ENCODE measurements at regions not wholly inside any gene's neighbourhood (a gene's known extent, or its start where the extent isn't known, plus 50 kb on each side); places are given as distances from the start of the nearest gene placed in this dataset.

GRCh38 chr5:142446960-142447279 is 122.1 kb upstream of the SPRY4 start:
- no peak for DNase-seq (ENCODE audit: low read depth)
- no peak for TF ChIP-seq CTCF (IDR thresholded peaks at IDR 0.05; ENCODE audit: low read depth, low read length, missing control alignments)
- no peak overlapping the region for H3K4me3 ChIP-seq (ENCODE audit: low read depth, low read length)
- in situ Hi-C loops (cut with HindIII; ENCODE audit: low sequenced_read_pairs): no loop called here

- in situ Hi-C loops (cut with HindIII; ENCODE audit: low sequenced_read_pairs): no loop called here
- DNase-seq (ENCODE audit: low read depth): no peak
Observed at GRCh38 chr5:142446131-142446959, 121.5 kb upstream of the SPRY4 start.

GRCh38 chr5:142445266-142445665 is 120.4 kb upstream of the SPRY4 start:
- in situ Hi-C loops (cut with HindIII; ENCODE audit: low sequenced_read_pairs): no loop called here
- TF ChIP-seq CTCF (IDR thresholded peaks at IDR 0.05; ENCODE audit: low read depth, low read length, missing control alignments): no peak
- no peak for DNase-seq (ENCODE audit: low read depth)
- no peak overlapping the region for H3K4me3 ChIP-seq (ENCODE audit: low read depth, low read length)

More at GRCh38 chr5:142446131-142446959, 121.5 kb upstream of the SPRY4 start:
- no peak for TF ChIP-seq CTCF (IDR thresholded peaks at IDR 0.05; ENCODE audit: low read depth, low read length, missing control alignments)
- H3K4me3 ChIP-seq (ENCODE audit: low read depth, low read length): no peak overlapping the region

GRCh38 chr5:142441616-142442015 is 116.8 kb upstream of the SPRY4 start:
- no peak for DNase-seq (ENCODE audit: low read depth)
- TF ChIP-seq CTCF (IDR thresholded peaks at IDR 0.05; ENCODE audit: low read depth, low read length, missing control alignments): no peak
- in situ Hi-C loops (cut with HindIII; ENCODE audit: low sequenced_read_pairs): no loop called here
- H3K4me3 ChIP-seq (ENCODE audit: low read depth, low read length): no peak overlapping the region

GRCh38 chr5:142439207-142439860 is 114.5 kb upstream of the SPRY4 start:
- no peak overlapping the region for H3K4me3 ChIP-seq (ENCODE audit: low read depth, low read length)
- in situ Hi-C loops (cut with HindIII; ENCODE audit: low sequenced_read_pairs): no loop called here
- DNase-seq (ENCODE audit: low read depth): no peak
- TF ChIP-seq CTCF (IDR thresholded peaks at IDR 0.05; ENCODE audit: low read depth, low read length, missing control alignments): no peak

GRCh38 chr5:142438573-142438972 is 113.8 kb upstream of the SPRY4 start:
- in situ Hi-C loops (cut with HindIII; ENCODE audit: low sequenced_read_pairs): no loop called here
- TF ChIP-seq CTCF (IDR thresholded peaks at IDR 0.05; ENCODE audit: low read depth, low read length, missing control alignments): no peak
- no peak overlapping the region for H3K4me3 ChIP-seq (ENCODE audit: low read depth, low read length)
- DNase-seq (ENCODE audit: low read depth): no peak
